Right atrium auricular region (tissue), 2 donors: ENCODE measurements at regions not wholly inside any gene's neighbourhood (a gene's known extent, or its start where the extent isn't known, plus 50 kb on each side); places are given as distances from the start of the nearest gene placed in this dataset.

Source experiments
- DNase-seq: peaks from one replicate; pipeline ENCODE4 v3.0.0-alpha.2; 2019; ENCODE audit warnings: low spot score
- H3K27ac ChIP-seq, 2 donors: fragments of 200-600 bp; sonication (generic); 1 replicate in 1 of 2; 2 replicates in 1 of 2; pipeline ENCODE4 v1.5.1; 2016 to 2019
- H3K27me3 ChIP-seq, 2 donors: fragments of 200-600 bp; sonication (generic); one replicate each; pipeline versions ENCODE4 v1.5.1 to v1.6.0; 2017 to 2019
- H3K36me3 ChIP-seq: fragments of 200-600 bp; sonication (generic); one replicate; pipeline ENCODE4 v1.5.1; 2016
- H3K4me1 ChIP-seq, 2 donors: fragments of 200-600 bp; sonication (generic); one replicate each; pipeline versions ENCODE4 v1.5.1 to v1.6.0; 2017 to 2019
- H3K4me3 ChIP-seq, 2 donors: fragments of 200-600 bp; sonication (generic); 1 replicate in 1 of 2; 2 replicates in 1 of 2; pipeline ENCODE4 v1.5.1; 2017 to 2019; ENCODE audit warnings: mild to moderate bottlenecking in 1 of 2, moderate library complexity in 1 of 2
- H3K9me3 ChIP-seq, 2 donors: fragments of 200-600 bp; sonication (generic); one replicate each; pipeline ENCODE4 v1.5.1; 2019
- CTCF ChIP-seq, 2 donors: fragments of 200-600 bp; sonication (generic); IDR thresholded peaks; one replicate each; pipeline ENCODE4 v1.5.1; 2019; ENCODE audit warnings: antibody characterized with exemption in 2 of 2

GRCh38 chr1:118340928-118341910, 156.2 kb upstream of the SPAG17 start:
- H3K36me3 ChIP-seq = no peaks in the 10 kb centered on the region
- H3K27ac ChIP-seq = no peak overlapping the region
- H3K4me3 ChIP-seq = no peak overlapping the region
- H3K4me1 ChIP-seq = no peaks in the 10 kb centered on the region
- no peak for TF ChIP-seq CTCF (IDR thresholded peaks at IDR 0.05)
- no peaks in the 10 kb centered on the region for H3K27me3 ChIP-seq
- H3K9me3 ChIP-seq = no peaks in the 10 kb centered on the region
- no peak for DNase-seq

GRCh38 chr1:118339400-118340124, 154.5 kb upstream of the SPAG17 start:
- Histone ChIP-seq H3K27ac (no peak overlapping the region), H3K36me3 (no peaks in the 10 kb centered on the region), H3K4me3 (no peak overlapping the region), H3K9me3 (no peaks in the 10 kb centered on the region), H3K4me1 (no peaks in the 10 kb centered on the region), H3K27me3 (no peaks in the 10 kb centered on the region)
- DNase-seq = no peak
- no peak for TF ChIP-seq CTCF (IDR thresholded peaks at IDR 0.05)

- Histone ChIP-seq H3K27me3 (no peaks in the 10 kb centered on the region), H3K4me3 (no peak overlapping the region), H3K4me1 (no peaks in the 10 kb centered on the region), H3K36me3 (no peaks in the 10 kb centered on the region), H3K9me3 (no peaks in the 10 kb centered on the region), H3K27ac (no peak overlapping the region)
- TF ChIP-seq CTCF (IDR thresholded peaks at IDR 0.05) = no peak
- DNase-seq = no peak
Observed at GRCh38 chr1:118338936-118339335, 153.9 kb upstream of the SPAG17 start.

- DNase-seq = no peak
- Histone ChIP-seq H3K27ac (no peak overlapping the region), H3K27me3 (no peaks in the 10 kb centered on the region), H3K4me3 (no peak overlapping the region), H3K36me3 (no peaks in the 10 kb centered on the region), H3K4me1 (no peaks in the 10 kb centered on the region), H3K9me3 (no peaks in the 10 kb centered on the region)
- no peak for TF ChIP-seq CTCF (IDR thresholded peaks at IDR 0.05)
Observed at GRCh38 chr1:118337346-118337745, 152.3 kb upstream of the SPAG17 start.

GRCh38 chr1:118335331-118335732, 150.3 kb upstream of the SPAG17 start:
- H3K27ac ChIP-seq = no peak overlapping the region
- H3K4me1 ChIP-seq = no peaks in the 10 kb centered on the region
- DNase-seq = no peak
- H3K9me3 ChIP-seq = no peaks in the 10 kb centered on the region
- H3K4me3 ChIP-seq = no peak overlapping the region
- no peaks in the 10 kb centered on the region for H3K27me3 ChIP-seq
- no peak for TF ChIP-seq CTCF (IDR thresholded peaks at IDR 0.05)
- H3K36me3 ChIP-seq = no peaks in the 10 kb centered on the region
